ENCODE measurements at regions not wholly inside any gene's neighbourhood (a gene's known extent, or its start where the extent isn't known, plus 50 kb on each side); places are given as distances from the start of the nearest gene placed in this dataset.

DNA sequence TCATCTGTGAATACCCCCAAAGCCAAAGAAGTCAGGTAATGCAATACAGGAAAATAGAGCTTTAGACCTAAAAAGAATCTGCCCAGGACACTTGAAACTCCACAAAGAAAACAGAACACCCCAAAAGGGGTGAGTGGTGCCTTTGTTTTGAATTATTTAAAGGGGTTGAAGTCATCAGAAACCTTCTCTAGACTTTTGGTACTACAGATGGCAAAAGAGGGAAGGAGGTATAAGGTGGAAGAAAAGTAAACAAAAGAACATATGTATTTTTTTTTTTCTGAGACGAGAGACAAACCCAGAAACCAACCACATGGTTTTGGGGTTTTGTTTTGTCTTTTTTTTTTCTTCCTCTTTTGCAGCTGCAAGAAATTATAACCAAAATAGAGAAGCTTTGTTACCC is 1477.8 kb downstream of the C4orf33 start (continued):
- TF ChIP-seq, protein P1, sequence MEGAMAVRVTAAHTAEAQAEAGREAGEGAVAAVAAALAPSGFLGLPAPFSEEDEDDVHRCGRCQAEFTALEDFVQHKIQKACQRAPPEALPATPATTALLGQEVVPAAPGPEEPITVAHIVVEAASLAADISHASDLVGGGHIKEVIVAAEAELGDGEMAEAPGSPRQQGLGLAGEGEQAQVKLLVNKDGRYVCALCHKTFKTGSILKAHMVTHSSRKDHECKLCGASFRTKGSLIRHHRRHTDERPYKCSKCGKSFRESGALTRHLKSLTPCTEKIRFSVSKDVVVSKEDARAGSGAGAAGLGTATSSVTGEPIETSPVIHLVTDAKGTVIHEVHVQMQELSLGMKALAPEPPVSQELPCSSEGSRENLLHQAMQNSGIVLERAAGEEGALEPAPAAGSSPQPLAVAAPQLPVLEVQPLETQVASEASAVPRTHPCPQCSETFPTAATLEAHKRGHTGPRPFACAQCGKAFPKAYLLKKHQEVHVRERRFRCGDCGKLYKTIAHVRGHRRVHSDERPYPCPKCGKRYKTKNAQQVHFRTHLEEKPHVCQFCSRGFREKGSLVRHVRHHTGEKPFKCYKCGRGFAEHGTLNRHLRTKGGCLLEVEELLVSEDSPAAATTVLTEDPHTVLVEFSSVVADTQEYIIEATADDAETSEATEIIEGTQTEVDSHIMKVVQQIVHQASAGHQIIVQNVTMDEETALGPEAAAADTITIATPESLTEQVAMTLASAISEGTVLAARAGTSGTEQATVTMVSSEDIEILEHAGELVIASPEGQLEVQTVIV (CRISPR knock-in tag; IDR thresholded peaks at IDR 0.05; ENCODE audit: borderline replicate concordance), result no peak
- TF ChIP-seq RBFOX2 (IDR thresholded peaks at IDR 0.05; ENCODE audit: low read depth, low read length) (no peak), NFXL1 (CRISPR knock-in tag; IDR thresholded peaks at IDR 0.05) (no peak), ZBTB9 (CRISPR knock-in tag; IDR thresholded peaks at IDR 0.05) (no peak)

- no peak for TF ChIP-seq KDM2B (CRISPR knock-in tag; IDR thresholded peaks at IDR 0.05)
- no peak for TF ChIP-seq SMAD3 (CRISPR knock-in tag; conservative IDR thresholded peaks at IDR 0.05)
- no peak for TF ChIP-seq NRF1 (conservative IDR thresholded peaks at IDR 0.05 in 1 of 2, IDR thresholded peaks at IDR 0.05 in 1 of 2)
- TF ChIP-seq, protein P2, sequence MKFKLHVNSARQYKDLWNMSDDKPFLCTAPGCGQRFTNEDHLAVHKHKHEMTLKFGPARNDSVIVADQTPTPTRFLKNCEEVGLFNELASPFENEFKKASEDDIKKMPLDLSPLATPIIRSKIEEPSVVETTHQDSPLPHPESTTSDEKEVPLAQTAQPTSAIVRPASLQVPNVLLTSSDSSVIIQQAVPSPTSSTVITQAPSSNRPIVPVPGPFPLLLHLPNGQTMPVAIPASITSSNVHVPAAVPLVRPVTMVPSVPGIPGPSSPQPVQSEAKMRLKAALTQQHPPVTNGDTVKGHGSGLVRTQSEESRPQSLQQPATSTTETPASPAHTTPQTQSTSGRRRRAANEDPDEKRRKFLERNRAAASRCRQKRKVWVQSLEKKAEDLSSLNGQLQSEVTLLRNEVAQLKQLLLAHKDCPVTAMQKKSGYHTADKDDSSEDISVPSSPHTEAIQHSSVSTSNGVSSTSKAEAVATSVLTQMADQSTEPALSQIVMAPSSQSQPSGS (CRISPR knock-in tag; IDR thresholded peaks at IDR 0.05), result no peak
- TF ChIP-seq, protein P3, sequence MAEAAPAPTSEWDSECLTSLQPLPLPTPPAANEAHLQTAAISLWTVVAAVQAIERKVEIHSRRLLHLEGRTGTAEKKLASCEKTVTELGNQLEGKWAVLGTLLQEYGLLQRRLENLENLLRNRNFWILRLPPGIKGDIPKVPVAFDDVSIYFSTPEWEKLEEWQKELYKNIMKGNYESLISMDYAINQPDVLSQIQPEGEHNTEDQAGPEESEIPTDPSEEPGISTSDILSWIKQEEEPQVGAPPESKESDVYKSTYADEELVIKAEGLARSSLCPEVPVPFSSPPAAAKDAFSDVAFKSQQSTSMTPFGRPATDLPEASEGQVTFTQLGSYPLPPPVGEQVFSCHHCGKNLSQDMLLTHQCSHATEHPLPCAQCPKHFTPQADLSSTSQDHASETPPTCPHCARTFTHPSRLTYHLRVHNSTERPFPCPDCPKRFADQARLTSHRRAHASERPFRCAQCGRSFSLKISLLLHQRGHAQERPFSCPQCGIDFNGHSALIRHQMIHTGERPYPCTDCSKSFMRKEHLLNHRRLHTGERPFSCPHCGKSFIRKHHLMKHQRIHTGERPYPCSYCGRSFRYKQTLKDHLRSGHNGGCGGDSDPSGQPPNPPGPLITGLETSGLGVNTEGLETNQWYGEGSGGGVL (CRISPR knock-in tag; IDR thresholded peaks at IDR 0.05), result no peak
- ChIA-PET POLR2A (no interaction called here), CTCF (ENCODE audit: low intra/inter-chr PET ratio) (no interaction called here)
- no peak overlapping the region for H3K9ac ChIP-seq (ENCODE audit: insufficient read depth in 1 of 2, low read depth in 2 of 2, low read length in 2 of 2)
- no peaks in the 10 kb centered on the region for H4K20me1 ChIP-seq (replicated peaks; ENCODE audit: control insufficient read depth, insufficient read depth, low read length)
- no peak overlapping the region for H3K4me3 ChIP-seq
- no peaks in the 10 kb centered on the region for H3K9me3 ChIP-seq (replicated peaks; ENCODE audit: control insufficient read depth, insufficient read depth, low read depth, low read length)
- H3K27me3 ChIP-seq (ENCODE audit: control insufficient read depth in 2 of 2, insufficient read depth in 2 of 2, low read length in 2 of 2), result no peaks in the 10 kb centered on the region
- H3K4me1 ChIP-seq (replicated peaks in 1 of 2; ENCODE audit: control insufficient read depth in 2 of 2, insufficient read depth in 2 of 2, low read length in 2 of 2), result no peaks in the 10 kb centered on the region
- ATAC-seq (no peak), DNase-seq (ENCODE audit: extremely low read depth in 1 of 4, low spot score in 3 of 4) (no peak), FAIRE-seq (no peak)
- 0% methylated on average over 2 of the region's 2 CpGs for WGBS (ENCODE audit: insufficient coverage, low coverage, missing lambda C conversion rate)
- intact Hi-C loops (cut with micrococcal nuclease), result no loop called here
- H3K4me2 ChIP-seq (ENCODE audit: insufficient read depth, low read length), result no peak overlapping the region
- in situ Hi-C loops (cut with MboI), result no loop called here
- H3K9me1 ChIP-seq (ENCODE audit: control insufficient read depth, insufficient read depth, low read length), result no peaks in the 10 kb centered on the region
- no peak overlapping the region for H3K27ac ChIP-seq (ENCODE audit: extremely low read depth, low read depth, low read length)
- no peaks in the 10 kb centered on the region for H3K79me2 ChIP-seq (ENCODE audit: control insufficient read depth, insufficient read depth, low read length)
- BruUV-seq (replicated peaks), result no TSS peak
- H3K36me3 ChIP-seq (ENCODE audit: control insufficient read depth, insufficient read depth, low read length), result no peaks in the 10 kb centered on the region
- no peak overlapping the region for H2AFZ ChIP-seq (ENCODE audit: low read depth, low read length)
These were observed 1478.3 kb downstream of the C4orf33 start for GRCh38 chr4:130574215-130574614.
